IgD-negative memory B cell (primary cell): ENCODE measurements at regions not wholly inside any gene's neighbourhood (a gene's known extent, or its start where the extent isn't known, plus 50 kb on each side); places are given as distances from the start of the nearest gene placed in this dataset.

ENCODE experiments used
- H3K27ac Mint-ChIP-seq, 3 donors: one replicate each; pipeline ENCODE4 v1.8.0; 2020 to 2022; ENCODE audit warnings: mild to moderate bottlenecking in 3 of 3, mixed read lengths in 3 of 3, moderate library complexity in 1 of 3
- H3K27me3 Mint-ChIP-seq: one replicate; pipeline ENCODE4 v1.8.0; 2021; ENCODE audit warnings: mixed read lengths
- H3K36me3 Mint-ChIP-seq: one replicate; pipeline ENCODE4 v1.8.0; 2020; ENCODE audit warnings: mild to moderate bottlenecking, mixed read lengths
- H3K4me1 Mint-ChIP-seq, 3 donors: one replicate each; pipeline ENCODE4 v1.8.0; 2020 to 2022; ENCODE audit warnings: mixed read lengths in 3 of 3, mild to moderate bottlenecking in 1 of 3
- H3K4me3 Mint-ChIP-seq, 4 donors: one replicate each; pipeline ENCODE4 v1.8.0; 2020 to 2022; ENCODE audit warnings: mild to moderate bottlenecking in 4 of 4, mixed read lengths in 4 of 4, moderate library complexity in 3 of 4
- H3K9me3 Mint-ChIP-seq, 3 donors: one replicate each; pipeline ENCODE4 v1.8.0; 2020 to 2021; ENCODE audit warnings: mixed read lengths in 3 of 3, mild to moderate bottlenecking in 1 of 3

- no peak overlapping the region for H3K4me3 Mint-ChIP-seq
- no peak overlapping the region for H3K27ac Mint-ChIP-seq
- H3K4me1 Mint-ChIP-seq: no peaks in the 10 kb centered on the region
Measured at GRCh38 chr15:31857194-31857593, 173.1 kb upstream of the CHRNA7 start.

GRCh38 chr15:31858026-31858425, 172.3 kb upstream of the CHRNA7 start:
- Mint-ChIP-seq H3K36me3 (peaks cover 3% of the 10 kb centered on the region), H3K9me3 (peaks cover 0 to 16% (median 9%) of the 10 kb centered on the region in 3 donors), H3K4me1 (no peaks in the 10 kb centered on the region), H3K27me3 (peaks cover 4% of the 10 kb centered on the region), H3K4me3 (no peak overlapping the region), H3K27ac (no peak overlapping the region)

More at GRCh38 chr15:31857194-31857593, 173.1 kb upstream of the CHRNA7 start:
- H3K36me3 Mint-ChIP-seq: peaks cover 3% of the 10 kb centered on the region
- H3K9me3 Mint-ChIP-seq: peaks cover 0 to 10% (median 9%) of the 10 kb centered on the region in 3 donors
- peaks cover 4% of the 10 kb centered on the region for H3K27me3 Mint-ChIP-seq

DNA sequence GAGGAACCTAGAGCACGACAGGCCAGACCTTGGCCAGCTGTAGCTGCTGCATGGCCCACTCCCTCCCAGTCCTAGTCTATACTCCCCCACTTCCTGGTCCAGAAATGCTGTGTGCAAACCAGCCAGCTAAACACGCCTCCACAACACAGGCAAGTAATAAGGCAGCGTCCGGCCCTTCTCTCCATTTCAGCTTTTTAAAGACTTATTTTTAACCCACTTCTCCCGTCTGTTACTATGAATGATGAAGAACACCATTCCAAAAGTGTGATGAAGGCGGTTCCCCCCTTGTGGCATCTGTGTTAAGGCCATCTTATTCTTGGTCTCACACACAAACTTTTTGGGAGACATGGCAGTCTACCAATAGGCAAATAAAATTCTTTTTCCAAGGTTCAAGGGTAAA, 164.1 kb upstream of the CHRNA7 start:
- H3K36me3 Mint-ChIP-seq: no peaks in the 10 kb centered on the region
- H3K27ac Mint-ChIP-seq: no peak overlapping the region
- peaks cover 7% of the 10 kb centered on the region for H3K27me3 Mint-ChIP-seq
- peaks cover 5 to 9% (median 9%) of the 10 kb centered on the region in 3 donors for H3K4me1 Mint-ChIP-seq
- H3K4me3 Mint-ChIP-seq: peak overlapping the region in 1 of 4 donors; percentile 42
- H3K9me3 Mint-ChIP-seq: peaks cover 0 to 9% (median 6%) of the 10 kb centered on the region in 3 donors

DNA sequence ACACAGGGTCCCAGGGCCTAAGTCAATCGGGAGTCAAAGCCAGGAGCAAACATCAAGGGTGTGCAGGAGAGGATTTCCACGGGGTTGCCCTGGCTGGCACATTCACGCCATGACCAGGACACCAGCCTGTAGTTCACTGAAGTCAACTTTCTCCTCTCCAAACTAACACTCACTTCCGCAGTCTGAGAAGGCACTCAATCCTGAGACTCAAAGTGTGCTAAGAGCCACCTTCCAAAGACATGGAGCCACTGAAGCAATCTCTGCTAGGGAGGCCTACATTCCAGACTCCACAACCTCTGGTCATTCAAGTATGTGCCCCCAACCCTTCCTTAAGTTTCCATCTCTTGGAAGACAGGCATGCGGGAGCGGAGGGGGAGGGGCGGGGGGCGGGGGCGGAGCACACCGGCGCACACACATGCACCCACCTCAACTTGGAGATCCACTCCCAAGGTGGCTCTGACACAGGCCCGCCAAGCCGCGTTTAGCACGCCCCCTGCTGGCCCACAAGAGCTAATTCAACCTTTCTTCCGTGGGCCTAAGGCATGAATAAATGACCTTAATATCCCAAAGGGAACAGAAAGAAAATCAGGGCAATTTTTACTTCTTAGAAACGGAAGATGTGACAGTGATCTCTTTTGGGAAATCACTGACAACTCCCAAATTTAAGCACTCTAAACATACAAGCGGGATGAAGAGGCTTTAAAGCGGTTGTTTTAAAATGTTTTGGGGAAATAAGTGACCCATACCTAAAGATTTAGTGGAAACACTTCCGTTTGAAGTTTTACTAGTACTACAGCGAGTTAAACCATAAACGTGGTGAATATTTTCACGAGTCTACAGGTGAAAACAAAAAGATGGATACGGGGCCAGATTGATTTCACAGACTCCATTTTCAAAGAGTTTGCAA, 162.5 kb upstream of the CHRNA7 start:
- H3K9me3 Mint-ChIP-seq: peaks cover 0 to 6% (median 3%) of the 10 kb centered on the region in 3 donors
- H3K4me3 Mint-ChIP-seq: peak overlapping the region in 3 of 4 donors; percentile 27 to 87 (median 35)
- H3K27ac Mint-ChIP-seq: peak overlapping the region in 1 of 3 donors; percentile 72
- H3K27me3 Mint-ChIP-seq: peaks cover 7% of the 10 kb centered on the region
- H3K36me3 Mint-ChIP-seq: no peaks in the 10 kb centered on the region
- peaks cover 5 to 16% (median 9%) of the 10 kb centered on the region in 3 donors for H3K4me1 Mint-ChIP-seq

- Mint-ChIP-seq H3K36me3 (peaks cover 1% of the 10 kb centered on the region), H3K27me3 (peaks cover 7% of the 10 kb centered on the region), H3K4me3 (peak overlapping the region; percentile 44 to 90 (median 83)), H3K27ac (peak overlapping the region in 1 of 3 donors; percentile 90), H3K9me3 (peaks cover 0 to 3% (median 0%) of the 10 kb centered on the region in 3 donors), H3K4me1 (peaks cover 5 to 16% (median 9%) of the 10 kb centered on the region in 3 donors)
Measured at GRCh38 chr15:31869686-31870307, 160.5 kb upstream of the CHRNA7 start.

DNA sequence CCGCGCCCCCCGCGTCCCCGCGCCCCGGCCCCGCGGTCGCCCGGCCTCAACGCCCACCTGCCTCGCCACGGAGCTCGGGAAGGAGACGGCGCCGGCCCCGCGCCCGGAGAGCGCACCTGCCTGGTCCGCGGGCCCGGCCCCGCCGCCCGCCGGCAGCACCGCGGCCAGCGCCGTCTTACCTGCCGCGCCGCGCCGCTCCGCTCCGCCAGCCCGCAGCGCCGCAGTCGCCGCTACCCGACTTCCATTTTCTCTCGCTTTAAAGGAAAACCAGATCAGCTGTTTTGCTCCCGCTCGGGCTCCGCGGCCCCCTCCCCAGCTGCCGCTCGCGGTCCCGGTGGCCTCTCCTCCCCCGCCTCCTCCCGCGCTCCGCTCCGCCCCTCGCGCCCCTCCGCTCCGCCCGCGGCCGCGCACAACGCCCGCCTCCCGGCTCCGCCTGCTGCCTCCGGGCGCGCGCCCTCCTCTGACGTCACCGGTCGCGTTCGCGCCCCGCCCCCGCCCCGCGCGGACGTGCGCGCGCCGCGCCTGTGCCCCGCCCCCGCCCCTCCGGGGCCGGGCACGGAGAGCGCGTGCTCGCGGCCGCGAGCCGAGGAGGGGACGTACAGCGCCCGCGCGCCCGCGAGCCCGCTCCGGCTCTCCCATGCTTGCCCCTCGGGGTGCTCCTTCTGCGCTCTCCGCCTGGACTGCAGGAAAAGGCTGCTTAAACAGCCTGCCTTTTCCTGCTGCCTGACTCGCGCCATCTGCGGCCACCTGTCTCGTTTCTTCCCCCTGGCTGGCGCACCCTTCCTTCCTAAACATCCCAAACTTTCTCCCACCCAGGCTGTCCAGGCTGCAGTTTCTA, 159.8 kb upstream of the CHRNA7 start, which contains the start of gene OTUD7A:
TSS of gene OTUD7A (minus strand) at position 346 of the 838 bp plus-strand sequence.
- Mint-ChIP-seq H3K9me3 (peaks cover 0 to 3% (median 0%) of the 10 kb centered on the region in 3 donors), H3K4me3 (peak within 1 kb of the TSS; percentile 86 to 99 (median 94)), H3K27me3 (peaks cover 7% of the 10 kb centered on the region), H3K36me3 (peaks cover 1% of the 10 kb centered on the region), H3K27ac (peak within 1 kb of the TSS; percentile 83 to 90 (median 89)), H3K4me1 (peaks cover 5 to 16% (median 9%) of the 10 kb centered on the region in 3 donors)

GRCh38 chr15:31871166-31871886, 159.0 kb upstream of the CHRNA7 start:
- H3K4me1 Mint-ChIP-seq: peaks cover 5 to 16% (median 9%) of the 10 kb centered on the region in 3 donors

DNA sequence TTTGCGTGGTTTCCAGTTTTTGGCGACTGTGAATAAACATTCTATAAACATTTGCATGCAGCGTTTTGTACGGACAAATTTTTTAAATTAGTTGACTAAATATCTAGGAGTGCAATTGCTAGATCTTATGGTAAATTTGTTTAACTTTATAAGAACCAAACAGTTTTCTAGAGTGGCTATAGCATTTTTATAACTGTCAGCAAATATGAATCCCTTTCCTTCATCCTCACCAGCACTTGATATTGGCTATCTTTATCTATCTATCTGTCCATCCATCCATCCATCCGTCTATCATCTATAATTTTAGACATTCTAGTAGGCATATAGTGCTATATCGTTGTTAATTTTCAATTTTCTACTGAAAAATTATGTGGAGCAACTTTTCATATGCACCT, 158.4 kb upstream of the CHRNA7 start:
- Mint-ChIP-seq H3K4me3 (peak overlapping the region in 2 of 4 donors; percentile 54 to 92), H3K27ac (peak overlapping the region in 1 of 3 donors; percentile 65), H3K36me3 (peaks cover 1% of the 10 kb centered on the region), H3K27me3 (peaks cover 6% of the 10 kb centered on the region), H3K9me3 (peaks cover 0 to 3% (median 0%) of the 10 kb centered on the region in 3 donors), H3K4me1 (peaks cover 5 to 16% (median 9%) of the 10 kb centered on the region in 3 donors)

More at GRCh38 chr15:31871166-31871886, 159.0 kb upstream of the CHRNA7 start:
- Mint-ChIP-seq H3K27ac (peak overlapping the region; percentile 65 to 89 (median 83)), H3K9me3 (peaks cover 0 to 3% (median 0%) of the 10 kb centered on the region in 3 donors), H3K36me3 (peaks cover 1% of the 10 kb centered on the region), H3K27me3 (peaks cover 6% of the 10 kb centered on the region), H3K4me3 (peak overlapping the region; percentile 86 to 99 (median 94))

DNA sequence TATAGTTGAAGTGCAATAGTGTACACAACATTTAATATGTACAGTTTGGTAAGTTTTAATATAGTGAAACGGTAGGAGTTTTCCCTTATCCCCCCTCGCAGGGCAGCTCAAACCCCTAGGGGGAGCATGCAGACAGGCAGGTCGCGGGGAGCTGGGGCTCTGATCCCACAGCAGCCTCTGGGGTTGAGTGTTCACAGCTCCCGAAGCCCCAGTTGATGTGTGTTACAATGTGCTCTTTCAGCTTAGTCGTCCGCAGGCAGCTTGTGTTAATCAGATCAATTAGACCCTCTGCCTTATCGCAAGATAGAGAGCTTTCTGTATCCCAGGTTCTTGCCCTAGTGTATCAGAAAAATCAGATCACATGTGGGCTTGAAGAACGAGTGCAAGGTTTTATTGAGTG, 143.1 kb upstream of the CHRNA7 start:
- Mint-ChIP-seq H3K27me3 (peaks cover 2% of the 10 kb centered on the region), H3K36me3 (no peaks in the 10 kb centered on the region)

DNA sequence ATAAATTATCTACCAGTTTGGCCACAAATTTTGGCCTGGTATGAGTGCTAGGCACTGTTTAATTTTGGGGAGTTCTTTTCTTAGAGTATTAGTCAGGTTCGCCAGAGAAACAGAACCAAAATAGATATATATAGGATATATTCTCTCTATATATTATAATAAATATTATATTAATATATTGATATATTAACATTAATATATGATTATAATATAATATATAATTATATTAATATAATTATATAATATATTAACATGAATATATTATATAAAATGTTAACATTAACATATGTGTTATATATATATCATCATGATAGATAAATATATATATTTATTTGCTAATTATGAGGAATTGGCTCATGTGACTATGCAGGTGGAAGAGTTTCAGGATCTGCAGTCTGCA, 137.8 kb upstream of the CHRNA7 start:
- Mint-ChIP-seq H3K4me3 (no peak overlapping the region), H3K27me3 (peaks cover 2% of the 10 kb centered on the region), H3K36me3 (peaks cover 2% of the 10 kb centered on the region), H3K27ac (no peak overlapping the region), H3K9me3 (peaks cover 0 to 6% (median 6%) of the 10 kb centered on the region in 3 donors), H3K4me1 (no peaks in the 10 kb centered on the region)

More for the DNA sequence above, 143.1 kb upstream of the CHRNA7 start:
- Mint-ChIP-seq H3K27ac (no peak overlapping the region), H3K4me3 (no peak overlapping the region), H3K9me3 (peaks cover 2 to 3% (median 3%) of the 10 kb centered on the region in 3 donors), H3K4me1 (no peaks in the 10 kb centered on the region)

GRCh38 chr15:31893780-31894179, 136.5 kb upstream of the CHRNA7 start:
- no peaks in the 10 kb centered on the region for H3K4me1 Mint-ChIP-seq
- H3K36me3 Mint-ChIP-seq: peaks cover 4% of the 10 kb centered on the region
- H3K27ac Mint-ChIP-seq: no peak overlapping the region
- peaks cover 0 to 11% (median 10%) of the 10 kb centered on the region in 3 donors for H3K9me3 Mint-ChIP-seq
- H3K4me3 Mint-ChIP-seq: no peak overlapping the region
- no peaks in the 10 kb centered on the region for H3K27me3 Mint-ChIP-seq

DNA sequence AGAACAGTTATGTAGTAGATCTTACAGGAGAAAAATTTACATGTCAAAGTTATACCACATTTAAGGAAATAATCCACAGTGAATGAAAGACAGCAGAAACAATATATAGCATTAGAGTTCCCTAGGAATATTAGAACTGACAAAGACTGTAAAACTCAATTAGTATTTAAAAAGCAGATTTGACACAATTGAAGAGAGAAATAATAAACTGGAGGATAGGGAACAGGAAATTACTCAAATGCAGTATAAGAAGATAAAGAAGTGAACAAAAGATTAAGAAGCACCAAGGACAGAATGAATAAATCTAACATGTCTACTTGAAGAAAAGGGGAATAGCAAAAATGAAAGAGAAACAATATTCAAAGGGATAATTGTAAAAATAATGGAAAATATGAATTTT, 132.6 kb upstream of the CHRNA7 start:
- Mint-ChIP-seq H3K9me3 (peaks cover 4 to 24% (median 13%) of the 10 kb centered on the region in 3 donors), H3K4me1 (no peaks in the 10 kb centered on the region), H3K4me3 (no peak overlapping the region), H3K36me3 (peaks cover 4% of the 10 kb centered on the region), H3K27me3 (peaks cover 1% of the 10 kb centered on the region), H3K27ac (no peak overlapping the region)

GRCh38 chr15:31901501-31901900, 128.8 kb upstream of the CHRNA7 start:
- Mint-ChIP-seq H3K36me3 (peaks cover 2% of the 10 kb centered on the region), H3K27me3 (peaks cover 1% of the 10 kb centered on the region), H3K27ac (no peak overlapping the region), H3K4me1 (no peaks in the 10 kb centered on the region), H3K4me3 (no peak overlapping the region), H3K9me3 (peaks cover 4 to 24% (median 13%) of the 10 kb centered on the region in 3 donors)

DNA sequence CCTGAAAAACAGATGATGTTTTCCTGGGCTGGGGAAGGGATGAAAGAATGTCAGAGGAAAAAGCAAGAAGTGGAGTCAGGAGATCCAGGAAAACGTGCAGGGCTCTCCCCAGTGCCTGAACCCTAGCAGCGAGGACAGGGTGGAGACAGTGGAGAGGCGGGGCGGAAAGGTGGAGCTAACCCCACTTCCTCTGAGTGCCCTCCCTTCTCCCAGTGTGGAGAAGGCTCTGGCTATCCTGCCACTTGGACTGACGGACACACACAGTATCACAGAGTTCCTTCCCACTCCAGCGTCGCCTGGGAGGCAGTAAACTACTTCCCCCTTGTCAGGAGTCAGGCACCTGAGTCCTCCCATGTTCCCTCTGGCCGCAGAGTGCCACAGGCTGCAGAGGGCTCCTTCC, 125.3 kb upstream of the CHRNA7 start:
- no peak overlapping the region for H3K27ac Mint-ChIP-seq
- H3K9me3 Mint-ChIP-seq: peaks cover 2 to 11% (median 3%) of the 10 kb centered on the region in 3 donors
- H3K27me3 Mint-ChIP-seq: peaks cover 3% of the 10 kb centered on the region
- H3K36me3 Mint-ChIP-seq: no peaks in the 10 kb centered on the region
- peaks cover 0 to 2% (median 0%) of the 10 kb centered on the region in 3 donors for H3K4me1 Mint-ChIP-seq
- H3K4me3 Mint-ChIP-seq: no peak overlapping the region
